ENCODE measurements at regions not wholly inside any gene's neighbourhood (a gene's known extent, or its start where the extent isn't known, plus 50 kb on each side); places are given as distances from the start of the nearest gene placed in this dataset.

- TF ChIP-seq, protein P1, sequence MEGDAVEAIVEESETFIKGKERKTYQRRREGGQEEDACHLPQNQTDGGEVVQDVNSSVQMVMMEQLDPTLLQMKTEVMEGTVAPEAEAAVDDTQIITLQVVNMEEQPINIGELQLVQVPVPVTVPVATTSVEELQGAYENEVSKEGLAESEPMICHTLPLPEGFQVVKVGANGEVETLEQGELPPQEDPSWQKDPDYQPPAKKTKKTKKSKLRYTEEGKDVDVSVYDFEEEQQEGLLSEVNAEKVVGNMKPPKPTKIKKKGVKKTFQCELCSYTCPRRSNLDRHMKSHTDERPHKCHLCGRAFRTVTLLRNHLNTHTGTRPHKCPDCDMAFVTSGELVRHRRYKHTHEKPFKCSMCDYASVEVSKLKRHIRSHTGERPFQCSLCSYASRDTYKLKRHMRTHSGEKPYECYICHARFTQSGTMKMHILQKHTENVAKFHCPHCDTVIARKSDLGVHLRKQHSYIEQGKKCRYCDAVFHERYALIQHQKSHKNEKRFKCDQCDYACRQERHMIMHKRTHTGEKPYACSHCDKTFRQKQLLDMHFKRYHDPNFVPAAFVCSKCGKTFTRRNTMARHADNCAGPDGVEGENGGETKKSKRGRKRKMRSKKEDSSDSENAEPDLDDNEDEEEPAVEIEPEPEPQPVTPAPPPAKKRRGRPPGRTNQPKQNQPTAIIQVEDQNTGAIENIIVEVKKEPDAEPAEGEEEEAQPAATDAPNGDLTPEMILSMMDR (IDR thresholded peaks at IDR 0.05), result no peak
- no peak for TF ChIP-seq RFX5 (IDR thresholded peaks at IDR 0.05; ENCODE audit: low read length)
- no peak for TF ChIP-seq FOXM1 (IDR thresholded peaks at IDR 0.05; ENCODE audit: low read depth)
- TF ChIP-seq, protein P2, sequence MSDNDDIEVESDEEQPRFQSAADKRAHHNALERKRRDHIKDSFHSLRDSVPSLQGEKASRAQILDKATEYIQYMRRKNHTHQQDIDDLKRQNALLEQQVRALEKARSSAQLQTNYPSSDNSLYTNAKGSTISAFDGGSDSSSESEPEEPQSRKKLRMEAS (IDR thresholded peaks at IDR 0.05; ENCODE audit: low read depth), result no peak
- TF ChIP-seq YY1 (IDR thresholded peaks at IDR 0.05; ENCODE audit: low read depth), result no peak
- no peak for TF ChIP-seq EZH2phosphoT487 (IDR thresholded peaks at IDR 0.05; ENCODE audit: borderline replicate concordance, low read depth)
- no peak for TF ChIP-seq EP300 (IDR thresholded peaks at IDR 0.05; ENCODE audit: borderline replicate concordance in 1 of 2, low read depth in 1 of 2, low read length in 1 of 2)
- TF ChIP-seq POLR2AphosphoS5 (IDR thresholded peaks at IDR 0.05; ENCODE audit: low read depth, low read length), result no peak
- TF ChIP-seq RAD21 (IDR thresholded peaks at IDR 0.05; ENCODE audit: low read length), result no peak
- no peak for TF ChIP-seq ELF1 (IDR thresholded peaks at IDR 0.05)
- TF ChIP-seq, protein P3, sequence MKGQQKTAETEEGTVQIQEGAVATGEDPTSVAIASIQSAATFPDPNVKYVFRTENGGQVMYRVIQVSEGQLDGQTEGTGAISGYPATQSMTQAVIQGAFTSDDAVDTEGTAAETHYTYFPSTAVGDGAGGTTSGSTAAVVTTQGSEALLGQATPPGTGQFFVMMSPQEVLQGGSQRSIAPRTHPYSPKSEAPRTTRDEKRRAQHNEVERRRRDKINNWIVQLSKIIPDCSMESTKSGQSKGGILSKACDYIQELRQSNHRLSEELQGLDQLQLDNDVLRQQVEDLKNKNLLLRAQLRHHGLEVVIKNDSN (IDR thresholded peaks at IDR 0.05; ENCODE audit: borderline replicate concordance, low read depth), result no peak
- no peak for TF ChIP-seq SIN3A (IDR thresholded peaks at IDR 0.05; ENCODE audit: borderline replicate concordance, low read depth, low read length)
- no peak for TF ChIP-seq MXI1 (IDR thresholded peaks at IDR 0.05; ENCODE audit: low read depth, low read length)
- no peak for TF ChIP-seq GABPA (IDR thresholded peaks at IDR 0.05; ENCODE audit: low read depth)
Observed at GRCh38 chrX:69063486-69063885, 101.8 kb downstream of the PJA1 start.

All from SK-N-SH (cell line).